GM19238 (cell line): ENCODE measurements at regions not wholly inside any gene's neighbourhood (a gene's known extent, or its start where the extent isn't known, plus 50 kb on each side); places are given as distances from the start of the nearest gene placed in this dataset.
"Not testable (repeated sequence)": the region's sequence is repeated elsewhere in the genome, so short reads cannot be mapped to it uniquely, and the experiment has no call there.

Source experiments
- DNase-seq: peaks from one replicate; pipeline ENCODE4 v3.0.0; 2011; ENCODE audit warnings: low spot score; ENCODE audit not compliant: insufficient read length

DNA sequence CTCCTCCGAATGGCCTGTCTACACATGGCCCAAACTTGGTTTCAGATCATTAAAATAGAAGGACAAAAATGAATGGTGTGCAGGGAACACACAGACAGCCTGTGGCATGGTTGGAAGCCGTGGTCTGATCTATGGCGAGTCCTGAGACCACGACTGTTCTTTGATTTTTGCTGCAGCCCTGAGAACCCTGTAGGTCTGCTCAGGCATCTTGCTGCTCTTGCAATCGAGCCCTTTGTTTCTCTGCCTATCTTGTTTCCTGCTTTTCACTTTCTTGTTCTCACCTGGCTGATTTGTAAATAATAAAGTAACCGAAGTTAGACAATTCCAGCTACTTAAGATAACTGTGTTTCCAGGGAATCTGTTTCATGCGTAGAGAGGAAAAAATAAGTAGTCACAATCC is 54.1 kb upstream of the NBPF9 start:
- DNase-seq = not testable (repeated sequence)

DNA sequence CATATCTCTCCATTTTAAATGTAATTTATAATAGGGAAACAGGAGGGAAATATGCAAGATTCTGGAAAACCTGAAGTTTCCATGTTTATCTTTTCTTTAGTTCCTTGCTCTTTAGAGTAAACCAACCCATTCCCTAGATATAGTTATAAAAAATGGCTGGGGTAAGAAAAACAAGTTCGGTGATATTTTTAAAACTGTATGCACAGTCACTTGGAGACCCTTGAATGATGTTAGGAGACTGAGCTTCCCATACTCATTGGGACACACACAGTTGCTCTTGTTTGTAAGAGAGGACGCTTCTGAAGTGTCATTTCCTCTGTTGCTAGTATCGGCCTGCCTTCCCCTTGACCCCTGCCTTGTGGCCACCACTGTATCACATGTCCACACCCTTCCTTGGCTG is 55.0 kb upstream of the NBPF9 start:
- not testable (repeated sequence) for DNase-seq

DNA sequence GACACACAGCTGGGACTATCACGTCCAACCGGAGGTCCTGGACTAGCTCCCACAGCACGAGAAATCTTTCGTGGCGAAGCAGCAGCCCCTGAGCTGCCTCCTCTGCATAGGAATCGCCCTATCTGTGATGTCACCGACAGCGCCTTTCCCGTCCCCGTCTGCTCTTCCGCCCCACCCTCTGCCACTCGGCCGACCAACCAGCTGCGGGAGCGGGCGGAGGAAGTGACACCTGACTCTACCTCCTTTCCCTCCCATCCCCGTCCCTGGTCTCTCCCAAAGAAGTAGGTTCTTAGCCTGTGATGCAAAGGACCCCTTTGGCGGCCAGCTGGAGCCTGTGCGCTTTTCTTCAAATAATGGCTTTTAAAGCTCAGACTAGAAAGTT is 59.7 kb upstream of the NBPF9 start:
- not testable (repeated sequence) for DNase-seq

DNA sequence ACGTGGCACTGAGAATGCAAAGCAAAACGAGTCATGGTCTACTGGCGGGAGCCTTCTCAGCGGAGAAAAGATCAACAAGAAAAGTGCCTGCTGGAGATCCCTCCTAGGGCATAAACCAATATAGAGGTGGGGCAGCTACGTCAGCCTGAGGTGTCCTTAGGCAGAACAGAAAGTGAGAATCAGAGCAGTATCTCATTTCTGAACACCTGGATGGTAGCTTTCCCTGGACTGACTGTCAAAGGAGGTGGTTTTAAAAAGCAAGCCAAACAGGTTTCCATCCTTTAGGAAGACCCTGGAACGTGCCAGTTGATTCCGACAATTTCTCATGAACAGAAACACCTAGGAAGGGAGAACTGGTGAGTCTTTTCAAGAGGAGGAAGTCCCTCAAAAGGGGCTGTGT is 71.4 kb upstream of the NBPF9 start:
- not testable (repeated sequence) for DNase-seq

DNA sequence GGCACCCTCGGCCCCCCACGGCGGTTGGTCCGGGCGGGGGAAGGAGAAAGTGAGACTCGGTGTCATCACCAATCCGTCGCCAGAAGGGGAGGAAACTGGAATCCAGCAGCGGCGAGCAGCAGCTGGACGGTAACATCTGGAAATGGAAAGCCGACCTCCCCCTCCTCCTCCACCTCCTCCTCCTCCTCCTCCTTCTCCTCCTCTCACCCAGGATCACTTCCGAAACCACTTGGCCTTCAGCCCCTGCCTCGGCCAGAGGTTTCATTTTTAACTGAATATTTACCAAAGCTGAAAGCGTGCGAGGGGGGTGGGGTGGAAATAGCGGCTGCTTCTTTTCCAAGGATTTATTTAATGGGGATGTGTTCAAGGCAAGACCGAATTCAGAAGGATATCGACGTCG is 72.5 kb upstream of the NBPF9 start:
- not testable (repeated sequence) for DNase-seq

DNA sequence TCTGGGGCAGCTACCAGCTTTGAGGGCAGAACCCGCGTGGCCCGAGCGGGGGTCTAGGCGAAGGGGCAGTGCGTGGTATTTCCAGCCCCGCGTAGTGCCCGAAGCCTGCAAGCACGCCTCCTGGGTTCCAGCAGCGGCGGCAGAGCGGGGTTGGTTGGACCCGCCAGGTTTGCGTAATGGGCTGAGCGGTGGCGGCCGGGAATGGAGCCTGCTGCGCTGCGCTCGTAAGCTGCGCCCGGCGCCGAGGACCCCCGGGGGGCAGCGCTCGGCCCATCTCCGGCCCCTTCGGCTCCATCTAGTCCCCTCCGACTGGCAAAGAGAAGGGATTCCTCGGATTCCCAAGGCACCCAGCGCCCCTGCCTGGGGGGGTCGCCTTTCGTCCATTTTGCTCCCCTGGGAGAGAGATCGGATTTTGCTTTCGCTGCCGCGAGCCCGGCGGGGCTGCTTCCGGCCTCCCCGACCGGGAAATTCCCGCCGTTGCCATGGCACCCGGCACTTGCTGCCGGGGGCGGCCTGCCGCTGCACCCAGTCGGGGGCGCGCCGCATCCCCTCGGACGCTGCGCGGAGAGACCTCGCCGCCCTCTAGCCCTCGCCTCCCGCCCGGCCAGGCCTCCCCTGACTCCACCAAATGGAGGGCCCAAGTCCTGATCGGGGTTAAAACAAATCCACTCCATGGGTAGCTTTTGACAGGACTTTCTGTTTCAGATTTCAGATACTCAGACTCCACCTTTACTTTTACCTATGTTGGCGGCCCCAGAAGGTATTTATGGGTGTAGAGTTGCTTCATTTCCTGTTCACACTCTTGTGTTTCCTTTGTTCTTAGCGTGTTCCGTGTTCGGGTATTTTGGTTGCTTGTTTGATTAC is 73.3 kb upstream of the NBPF9 start:
- not testable (repeated sequence) for DNase-seq

DNA sequence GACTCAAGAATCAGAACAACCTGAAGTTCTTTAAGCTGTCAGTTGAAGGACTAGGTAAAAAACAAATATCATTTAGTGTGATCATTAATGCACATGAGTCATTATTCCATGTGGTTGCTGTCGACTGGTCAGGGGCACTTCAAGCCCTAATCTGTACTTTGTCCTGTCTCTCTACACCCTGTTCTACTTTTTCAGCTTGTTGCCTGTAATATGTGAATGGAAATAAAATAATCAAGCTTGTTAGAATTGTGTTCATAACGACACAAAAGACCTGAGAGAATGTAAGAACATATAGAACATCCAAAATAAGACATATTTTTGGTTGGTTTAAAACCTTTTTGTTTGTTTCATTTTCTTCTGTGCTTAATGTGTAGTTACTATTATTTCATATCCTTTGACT is 87.4 kb upstream of the NBPF9 start:
- DNase-seq = not testable (repeated sequence)

DNA sequence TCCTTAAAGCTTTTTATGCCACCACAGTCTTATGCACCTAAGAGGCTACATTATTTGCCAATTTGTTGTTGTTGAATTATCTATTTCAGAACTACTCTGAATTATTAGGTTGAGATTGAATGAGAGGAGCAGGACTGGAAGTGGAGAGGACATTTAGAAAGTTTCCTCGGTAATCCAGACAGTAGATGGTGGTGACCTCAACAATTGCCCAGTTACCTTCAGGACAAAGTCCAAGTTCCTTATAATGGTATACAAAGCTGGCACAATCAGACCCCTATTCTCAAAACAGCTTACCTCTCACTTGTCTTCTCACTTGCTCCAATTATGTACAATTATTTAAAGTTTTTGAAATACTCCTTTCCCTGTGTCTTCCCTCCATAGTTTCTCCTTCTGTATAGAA is 93.3 kb upstream of the NBPF9 start:
- DNase-seq = not testable (repeated sequence)

DNA sequence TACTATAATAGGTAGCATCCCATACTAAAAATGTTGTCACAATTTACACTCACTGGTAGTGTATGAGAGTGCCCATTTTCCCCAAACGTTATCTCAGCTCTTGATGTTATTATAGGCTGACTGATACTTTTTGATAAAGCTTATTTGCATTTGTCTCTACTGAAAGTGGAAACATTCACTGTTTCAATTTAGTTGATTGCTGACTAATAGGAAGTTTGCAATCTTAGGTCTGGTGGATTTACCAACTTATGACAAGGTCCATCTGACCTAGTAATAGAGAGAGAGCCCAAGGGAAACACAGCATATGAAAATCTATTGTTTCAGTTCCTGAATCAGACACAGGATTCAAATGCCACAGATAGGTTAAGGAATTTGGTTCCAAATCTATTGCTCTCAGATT is 97.2 kb upstream of the NBPF9 start:
- peak; percentile 4 for DNase-seq

DNA sequence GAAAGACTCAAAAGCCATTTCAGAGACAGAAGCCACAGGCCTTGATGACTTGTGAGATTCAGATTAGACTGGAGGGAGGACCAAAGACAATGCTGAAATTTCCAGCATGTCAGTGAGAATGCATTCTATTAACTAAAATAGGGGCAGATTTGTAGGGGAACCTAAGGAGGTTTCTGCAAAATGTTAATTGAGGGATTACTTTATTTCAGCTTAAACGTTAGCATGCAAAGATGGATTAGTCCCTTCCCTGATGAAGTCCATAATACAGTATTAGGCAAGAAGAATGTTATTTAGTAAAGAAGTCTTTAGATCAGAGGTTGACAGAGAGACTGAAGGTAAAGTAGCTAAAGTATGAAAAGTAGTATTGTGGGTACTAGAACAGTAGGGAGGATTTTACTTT is 98.9 kb upstream of the NBPF9 start:
- DNase-seq = not testable (repeated sequence)

DNA sequence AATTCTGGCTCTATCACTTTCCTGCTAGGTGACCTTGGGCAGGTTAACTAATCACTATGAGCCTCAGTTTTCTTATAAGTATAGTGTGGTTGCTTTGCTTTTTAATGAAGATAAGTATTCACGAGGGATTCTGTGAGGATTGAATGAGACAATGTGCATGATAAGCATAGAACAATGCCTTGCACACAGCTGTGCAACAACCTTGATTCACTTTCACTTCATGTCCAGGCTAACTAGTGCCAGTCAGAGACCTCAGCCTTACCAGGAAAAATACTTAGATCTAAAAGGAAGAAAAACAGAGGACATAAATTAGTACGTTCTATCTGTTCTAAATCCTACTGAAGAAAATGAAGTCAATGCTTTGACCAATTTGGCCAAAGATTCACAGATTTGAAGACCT is 101.0 kb upstream of the NBPF9 start:
- DNase-seq = not testable (repeated sequence)

DNA sequence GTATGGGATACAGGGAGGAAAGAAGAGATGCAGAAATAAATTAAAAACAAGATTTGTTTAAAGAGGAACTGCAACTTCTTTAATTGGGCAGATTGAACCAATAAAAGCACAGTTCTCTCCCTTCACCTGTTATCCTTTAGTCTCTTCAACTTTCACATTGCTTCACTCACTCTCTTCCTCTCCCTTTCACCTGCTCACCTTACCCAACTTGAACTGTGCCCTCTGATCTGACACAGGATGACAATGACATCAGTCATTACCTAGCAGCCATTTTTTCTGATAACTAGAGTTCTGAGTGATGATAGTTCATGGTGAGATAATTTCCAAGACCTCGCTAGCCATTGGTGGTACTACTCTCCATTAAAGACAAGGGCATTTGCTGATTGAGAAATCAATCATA is 105.5 kb upstream of the NBPF9 start:
- DNase-seq = not testable (repeated sequence)

DNA sequence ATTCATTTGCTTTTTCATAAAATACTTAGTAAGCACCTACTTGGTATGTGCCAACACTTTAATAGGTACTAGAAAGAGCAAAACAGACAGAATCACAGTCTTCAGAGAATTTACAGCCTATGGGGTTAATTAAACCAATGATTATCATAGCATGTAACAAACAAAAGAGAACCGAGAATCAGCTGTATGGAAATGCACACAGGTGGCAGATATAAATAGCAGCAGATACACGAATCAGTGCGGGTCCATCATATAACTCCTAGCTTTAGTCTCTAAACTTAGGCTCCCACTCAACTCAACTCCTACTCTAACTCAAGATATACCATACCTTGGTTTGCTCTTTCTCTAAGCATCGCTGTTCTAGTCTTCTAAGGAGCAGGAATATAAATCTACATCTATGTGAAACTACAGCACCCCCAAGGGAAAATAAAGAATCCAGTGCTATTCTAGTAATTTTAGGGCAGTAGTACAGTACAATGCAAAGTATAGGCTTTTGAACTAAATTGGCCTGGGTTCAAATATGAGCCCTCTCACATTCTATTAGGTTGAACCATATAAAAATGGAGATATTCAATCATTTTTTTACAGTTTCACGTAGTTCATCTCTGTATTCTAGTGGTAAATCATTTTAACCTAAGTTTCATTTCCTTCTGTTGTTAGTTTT is 108.5 kb upstream of the NBPF9 start:
- DNase-seq = not testable (repeated sequence)

DNA sequence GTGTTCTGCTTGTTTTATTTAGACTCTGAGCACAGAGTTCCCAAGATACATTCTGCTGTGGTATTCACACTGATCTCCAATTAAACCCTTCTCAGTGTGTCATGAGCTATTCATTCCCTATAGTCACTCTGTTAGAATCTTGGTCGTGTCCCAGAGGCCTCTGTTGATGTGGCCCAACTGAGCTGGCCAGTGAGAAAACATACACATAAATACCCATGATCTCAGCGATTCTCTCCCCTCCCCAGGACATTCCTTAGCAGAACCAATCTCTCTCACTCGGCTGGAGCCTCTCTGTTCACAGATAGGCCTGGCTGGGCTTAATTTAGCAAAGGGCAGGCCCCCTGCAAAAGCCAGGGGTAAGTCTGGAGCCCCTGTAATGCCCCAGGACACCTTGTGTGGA is 109.6 kb upstream of the NBPF9 start:
- not testable (repeated sequence) for DNase-seq

DNA sequence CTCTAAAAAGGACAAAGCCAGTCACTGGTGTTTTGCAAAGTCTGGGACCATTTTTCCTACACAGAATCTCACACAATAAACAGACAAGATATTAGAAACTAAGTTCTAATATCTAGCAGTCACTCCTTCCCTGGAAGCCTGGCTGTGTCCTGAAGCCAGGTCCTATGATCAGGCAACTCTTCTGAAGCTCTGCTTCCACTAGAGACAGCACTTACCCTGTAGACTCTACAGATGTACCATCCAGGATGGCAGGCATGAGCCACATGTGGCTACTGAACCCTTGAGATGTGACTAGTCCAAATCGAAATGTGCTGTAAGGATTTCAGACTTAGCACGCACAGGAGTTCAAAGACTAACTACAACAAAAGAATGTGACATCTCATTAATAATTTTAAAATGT is 110.3 kb upstream of the NBPF9 start:
- not testable (repeated sequence) for DNase-seq

DNA sequence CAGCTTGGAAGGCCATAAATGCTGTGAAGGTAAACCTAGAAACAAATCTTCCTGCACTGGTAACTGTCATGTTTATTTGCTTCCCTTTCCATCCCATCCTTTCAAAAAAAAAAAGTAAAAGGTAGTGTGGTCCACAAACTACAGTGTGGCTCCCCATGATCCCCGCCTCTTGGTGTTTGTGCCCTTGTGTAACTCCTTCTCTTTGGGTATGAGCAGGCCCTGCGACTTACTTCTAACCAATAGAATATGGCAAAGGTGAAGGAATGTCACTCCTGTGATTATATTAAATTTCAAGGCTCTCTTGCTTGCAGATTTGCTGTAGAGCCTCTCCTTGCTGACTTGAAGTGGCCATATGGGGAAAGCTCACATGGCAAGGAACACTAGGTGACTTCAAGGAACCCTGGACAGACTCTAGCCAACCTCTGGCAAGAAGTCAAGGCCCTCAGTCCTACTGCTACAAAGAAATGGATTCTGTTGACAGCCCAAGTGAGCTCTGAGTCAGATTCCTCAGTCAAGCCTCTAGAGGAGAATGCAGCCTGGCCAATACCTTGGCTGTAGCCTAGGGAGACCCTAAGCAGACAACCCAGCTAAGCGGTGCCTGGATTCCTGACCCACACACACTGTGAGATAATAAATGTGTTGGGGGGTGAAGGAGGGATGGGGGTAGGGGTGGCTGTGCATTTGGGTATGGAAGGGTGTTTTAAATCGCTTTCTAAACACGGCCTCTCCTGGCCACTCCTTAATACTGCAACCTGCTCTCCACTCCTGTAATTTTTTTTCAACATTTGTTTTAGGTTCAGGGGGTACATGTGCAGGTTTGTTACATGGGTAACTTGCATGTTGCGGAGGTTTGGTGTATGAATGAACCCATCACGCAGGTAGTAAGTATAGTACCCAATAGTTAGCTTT is 115.0 kb upstream of the NBPF9 start:
- not testable (repeated sequence) for DNase-seq

DNA sequence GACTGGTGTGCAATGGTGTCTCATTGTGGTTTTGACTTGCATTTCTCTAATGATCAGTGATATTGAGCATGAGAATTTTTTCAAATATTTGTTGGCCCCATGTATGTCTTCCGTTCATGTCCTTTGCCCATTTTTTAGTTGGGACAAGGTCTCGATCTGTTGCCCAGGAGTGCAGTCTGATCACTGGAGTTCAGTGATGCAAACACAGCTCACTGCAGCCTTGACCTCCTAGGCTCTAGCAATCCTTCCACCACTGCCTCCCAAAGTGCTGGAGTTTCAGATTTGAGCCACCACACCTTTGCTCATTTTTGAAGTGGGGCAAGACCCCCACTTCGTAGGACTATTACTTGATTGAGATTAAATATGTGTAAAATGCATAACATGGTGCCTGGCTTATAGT is 116.2 kb upstream of the NBPF9 start:
- DNase-seq = not testable (repeated sequence)

DNA sequence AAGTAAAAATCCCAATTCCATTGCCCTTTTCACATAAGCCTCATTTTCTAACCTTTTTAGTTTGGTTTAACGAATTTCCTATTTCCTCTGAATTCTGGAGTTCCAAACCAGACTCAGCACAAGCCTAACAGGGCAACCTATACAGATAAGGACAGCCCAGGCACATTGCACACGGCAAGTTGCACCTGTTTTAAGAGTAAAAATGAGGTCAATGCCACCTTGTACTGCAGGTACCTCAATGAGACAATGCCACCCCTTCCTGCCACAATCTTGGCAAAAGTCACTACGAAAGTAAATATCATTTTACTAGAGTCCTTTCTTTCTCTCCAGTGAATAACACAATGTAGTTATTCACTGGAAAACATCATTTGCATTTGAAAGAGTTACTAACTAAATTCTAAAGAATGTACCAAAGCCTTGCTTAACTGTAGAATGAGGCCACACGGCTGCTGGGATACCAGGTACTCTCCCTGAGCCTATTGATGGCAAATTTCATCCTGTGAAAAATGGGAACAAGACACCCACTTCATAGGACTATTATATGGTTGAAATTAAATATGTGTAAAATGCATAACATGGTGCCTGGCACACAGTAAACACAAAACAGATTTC is 117.2 kb upstream of the NBPF9 start:
- not testable (repeated sequence) for DNase-seq

DNA sequence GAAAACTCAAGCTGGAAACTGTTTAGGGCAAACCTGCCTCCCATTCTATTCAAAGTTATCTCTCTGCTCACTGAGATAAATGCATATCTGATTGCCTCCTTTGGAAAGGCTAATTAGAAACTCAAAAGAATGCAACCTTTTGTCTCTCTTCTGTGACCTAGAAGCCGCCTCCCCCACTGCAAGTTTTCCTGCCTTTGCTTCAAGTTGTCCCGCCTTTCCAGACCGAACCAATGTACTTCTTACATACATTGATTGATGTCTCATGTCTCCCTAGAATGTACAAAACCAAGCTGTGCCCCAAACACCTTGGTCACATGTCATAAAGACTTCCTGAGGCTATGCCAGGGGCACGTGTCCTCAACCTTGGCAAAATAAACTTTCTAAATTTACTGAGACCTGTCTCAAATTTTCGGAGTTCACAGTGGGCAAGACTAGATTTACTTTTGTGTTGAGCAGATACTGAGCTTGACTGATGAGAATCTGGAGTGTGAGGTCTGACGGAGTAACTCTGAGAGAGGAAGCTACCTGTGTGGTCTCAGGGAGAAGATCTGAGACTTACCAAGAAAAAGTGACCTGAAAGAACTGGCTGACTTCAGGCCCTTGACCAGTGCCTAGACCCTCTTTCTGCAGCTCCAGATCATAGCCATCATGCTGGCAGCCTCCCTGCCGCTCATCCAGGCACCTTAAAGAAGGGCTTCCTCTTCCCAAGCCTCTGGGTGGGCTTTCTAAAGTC is 124.7 kb upstream of the NBPF9 start:
- DNase-seq = not testable (repeated sequence)
